ENCODE measurements at regions not wholly inside any gene's neighbourhood (a gene's known extent, or its start where the extent isn't known, plus 50 kb on each side); places are given as distances from the start of the nearest gene placed in this dataset.

DNA sequence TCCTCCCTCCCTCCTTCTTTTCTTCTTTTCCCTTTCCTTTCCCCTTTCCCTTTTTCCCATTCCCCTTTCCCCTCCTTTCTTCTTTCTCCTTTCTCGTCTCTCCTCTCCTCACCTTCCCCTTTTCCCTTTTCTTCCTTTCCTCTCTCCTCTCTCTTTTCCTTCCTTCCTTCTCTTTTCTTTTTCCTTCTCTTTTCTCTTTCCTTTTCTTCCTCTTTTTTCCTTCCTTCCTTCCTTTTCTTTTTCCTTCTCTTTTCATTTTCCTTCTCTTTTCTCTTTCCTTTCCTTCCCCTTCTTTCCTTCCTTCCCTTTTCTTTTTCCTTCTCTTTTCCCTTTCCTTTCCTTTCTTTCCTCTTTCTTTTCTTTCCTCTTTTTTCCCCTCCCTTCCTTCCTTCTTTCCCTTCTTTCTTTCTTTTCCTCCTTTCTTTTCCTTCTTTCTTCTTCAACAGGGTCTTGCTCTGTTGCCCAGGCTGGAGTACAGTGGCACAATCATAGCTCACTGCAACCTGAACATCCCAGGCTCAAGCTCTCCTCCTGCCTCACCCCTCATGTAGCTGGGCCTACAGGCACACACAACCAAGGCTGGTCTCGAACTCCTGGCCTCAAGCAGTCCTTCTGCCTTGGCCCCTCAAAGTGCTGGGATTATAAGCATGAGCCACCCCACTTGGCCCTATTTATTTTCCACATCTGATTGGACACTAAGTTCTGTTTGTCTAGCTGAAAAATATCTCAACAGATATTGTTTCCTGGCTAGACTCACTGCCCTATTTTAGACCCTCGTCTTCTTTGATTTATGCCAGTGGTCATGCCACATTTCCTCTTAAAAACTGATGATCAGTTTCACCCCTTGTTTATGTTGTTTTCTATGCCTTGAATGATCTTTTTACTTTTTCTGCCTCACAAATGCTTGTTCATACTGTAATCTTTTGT is 57.1 kb upstream of the MACF1 start:
- intact Hi-C loops (cut with DNase I; ENCODE audit: low total_unique reads), result no loop called here
- Histone ChIP-seq H3K27me3 (no peaks in the 10 kb centered on the region), H3K4me1 (peaks cover 0 to 6% of the 10 kb centered on the region in 2 donors), H3K9me3 (no peaks in the 10 kb centered on the region), H3K36me3 (no peaks in the 10 kb centered on the region), H3K27ac (no peak overlapping the region), H3K4me3 (no peak overlapping the region)
- DNase-seq, result no peak
- TF ChIP-seq, protein P1, sequence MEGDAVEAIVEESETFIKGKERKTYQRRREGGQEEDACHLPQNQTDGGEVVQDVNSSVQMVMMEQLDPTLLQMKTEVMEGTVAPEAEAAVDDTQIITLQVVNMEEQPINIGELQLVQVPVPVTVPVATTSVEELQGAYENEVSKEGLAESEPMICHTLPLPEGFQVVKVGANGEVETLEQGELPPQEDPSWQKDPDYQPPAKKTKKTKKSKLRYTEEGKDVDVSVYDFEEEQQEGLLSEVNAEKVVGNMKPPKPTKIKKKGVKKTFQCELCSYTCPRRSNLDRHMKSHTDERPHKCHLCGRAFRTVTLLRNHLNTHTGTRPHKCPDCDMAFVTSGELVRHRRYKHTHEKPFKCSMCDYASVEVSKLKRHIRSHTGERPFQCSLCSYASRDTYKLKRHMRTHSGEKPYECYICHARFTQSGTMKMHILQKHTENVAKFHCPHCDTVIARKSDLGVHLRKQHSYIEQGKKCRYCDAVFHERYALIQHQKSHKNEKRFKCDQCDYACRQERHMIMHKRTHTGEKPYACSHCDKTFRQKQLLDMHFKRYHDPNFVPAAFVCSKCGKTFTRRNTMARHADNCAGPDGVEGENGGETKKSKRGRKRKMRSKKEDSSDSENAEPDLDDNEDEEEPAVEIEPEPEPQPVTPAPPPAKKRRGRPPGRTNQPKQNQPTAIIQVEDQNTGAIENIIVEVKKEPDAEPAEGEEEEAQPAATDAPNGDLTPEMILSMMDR (IDR thresholded peaks at IDR 0.05), result no peak
- no peak for TF ChIP-seq POLR2A (IDR thresholded peaks at IDR 0.05)

DNA sequence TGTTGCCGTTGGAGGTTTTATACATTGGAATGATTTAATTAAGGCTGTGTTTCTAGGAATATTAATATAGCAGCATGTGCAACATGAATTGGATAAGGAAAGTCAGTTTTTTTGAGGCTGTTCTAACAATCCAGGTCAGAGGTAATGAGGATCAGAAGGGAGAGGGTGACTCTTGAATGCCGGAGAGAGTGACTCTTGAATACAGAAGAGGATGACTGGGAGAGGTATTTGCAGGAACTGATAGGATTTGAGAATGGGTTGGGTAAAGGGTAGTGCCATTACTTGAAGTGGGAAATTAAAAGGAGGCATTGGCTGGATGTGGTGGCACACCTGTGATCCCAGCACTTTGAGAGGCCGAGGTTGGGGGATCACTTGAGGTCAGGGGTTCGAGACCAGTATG is 55.6 kb upstream of the MACF1 start:
- no peak for DNase-seq
- TF ChIP-seq, protein P1 (IDR thresholded peaks at IDR 0.05), result no peak
- no peak for TF ChIP-seq POLR2A (IDR thresholded peaks at IDR 0.05)
- no peaks in the 10 kb centered on the region for H3K36me3 ChIP-seq
- no peak overlapping the region for H3K27ac ChIP-seq
- no peak overlapping the region for H3K4me3 ChIP-seq
- no peaks in the 10 kb centered on the region for H3K27me3 ChIP-seq
- H3K4me1 ChIP-seq, result no peaks in the 10 kb centered on the region
- intact Hi-C loops (cut with DNase I; ENCODE audit: low total_unique reads), result no loop called here
- no peaks in the 10 kb centered on the region for H3K9me3 ChIP-seq

DNA sequence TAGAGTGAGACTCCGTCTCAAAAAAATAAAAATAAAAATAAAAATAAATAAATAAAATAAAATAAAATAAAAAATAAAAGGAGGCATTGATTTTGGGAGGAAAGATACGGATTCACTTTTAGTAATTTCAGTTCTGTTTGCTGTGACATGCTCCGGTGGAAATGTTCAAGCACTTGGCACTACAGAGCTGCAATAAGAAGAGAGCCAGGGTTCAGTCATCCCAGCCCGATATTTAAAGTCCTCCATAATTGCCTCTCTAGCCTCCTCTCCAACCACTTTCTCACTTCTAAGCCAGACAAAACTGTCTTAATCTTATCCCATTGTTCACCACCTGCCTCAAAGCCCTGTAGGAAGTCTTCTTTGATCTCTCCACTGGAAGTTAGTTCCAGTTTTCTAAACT is 55.0 kb upstream of the MACF1 start:
- DNase-seq, result no peak
- Histone ChIP-seq H3K4me1 (no peaks in the 10 kb centered on the region), H3K4me3 (no peak overlapping the region), H3K27me3 (no peaks in the 10 kb centered on the region), H3K9me3 (no peaks in the 10 kb centered on the region), H3K36me3 (no peaks in the 10 kb centered on the region), H3K27ac (no peak overlapping the region)
- intact Hi-C loops (cut with DNase I; ENCODE audit: low total_unique reads), result no loop called here
- TF ChIP-seq POLR2A (IDR thresholded peaks at IDR 0.05), result no peak
- TF ChIP-seq, protein P1 (IDR thresholded peaks at IDR 0.05), result no peak

DNA sequence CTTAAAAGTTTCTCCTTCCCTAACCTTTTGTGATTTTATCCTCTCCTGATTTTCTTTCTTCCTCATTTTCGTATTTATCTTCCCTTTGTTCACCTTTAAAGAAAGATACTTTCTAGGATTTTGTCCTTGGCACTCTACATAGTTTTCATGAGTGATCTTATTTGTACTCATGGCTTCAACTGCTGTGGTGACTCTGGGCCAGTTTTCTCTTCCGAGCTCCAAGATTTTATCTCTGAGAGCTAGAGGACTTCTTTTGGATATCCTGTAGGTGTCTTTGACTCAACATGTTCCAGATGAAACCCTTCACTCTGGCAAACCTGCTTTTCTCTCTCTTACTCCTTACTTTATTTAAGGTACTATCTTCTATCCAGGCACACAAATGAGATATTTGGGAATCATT is 53.7 kb upstream of the MACF1 start:
- Histone ChIP-seq H3K4me1 (peaks cover 4 to 9% of the 10 kb centered on the region in 2 donors), H3K4me3 (no peak overlapping the region), H3K27ac (peak overlapping the region in 1 of 2 donors; percentile 31), H3K9me3 (no peaks in the 10 kb centered on the region), H3K27me3 (no peaks in the 10 kb centered on the region), H3K36me3 (no peaks in the 10 kb centered on the region)
- intact Hi-C loops (cut with DNase I; ENCODE audit: low total_unique reads), result no loop called here
- TF ChIP-seq, protein P1 (IDR thresholded peaks at IDR 0.05), result no peak
- no peak for TF ChIP-seq POLR2A (IDR thresholded peaks at IDR 0.05)
- no peak for DNase-seq

DNA sequence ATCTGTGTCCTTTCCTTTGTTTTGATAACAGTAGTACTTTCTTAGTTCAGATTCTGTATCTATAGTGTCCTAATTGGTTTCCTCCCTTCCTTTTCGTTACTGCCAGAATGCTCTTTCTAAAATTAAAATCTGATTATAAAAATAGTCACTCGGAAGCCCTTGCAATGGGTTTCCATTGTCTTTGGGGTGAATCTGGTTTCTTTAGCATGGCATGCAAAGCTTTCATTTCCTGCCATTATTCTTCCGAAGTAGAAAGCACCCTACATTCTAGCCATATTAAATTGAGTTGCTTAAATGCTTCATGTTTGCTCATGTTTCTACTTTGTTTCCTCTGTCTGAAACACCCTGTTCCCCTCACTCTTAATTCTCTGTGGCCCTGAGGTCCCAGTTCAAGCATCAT is 53.2 kb upstream of the MACF1 start:
- Histone ChIP-seq H3K27me3 (no peaks in the 10 kb centered on the region), H3K36me3 (no peaks in the 10 kb centered on the region), H3K27ac (peak overlapping the region in 1 of 2 donors; percentile 31), H3K9me3 (no peaks in the 10 kb centered on the region), H3K4me3 (no peak overlapping the region), H3K4me1 (peaks cover 4 to 9% of the 10 kb centered on the region in 2 donors)
- no peak for DNase-seq
- intact Hi-C loops (cut with DNase I; ENCODE audit: low total_unique reads), result no loop called here
- TF ChIP-seq POLR2A (IDR thresholded peaks at IDR 0.05), result no peak
- TF ChIP-seq, protein P1 (IDR thresholded peaks at IDR 0.05), result no peak

Measured in uterus (tissue), 3 donors.